Sigmoid colon (tissue), 3 donors: ENCODE measurements at regions not wholly inside any gene's neighbourhood (a gene's known extent, or its start where the extent isn't known, plus 50 kb on each side); places are given as distances from the start of the nearest gene placed in this dataset.

Experiments
- POLR2A ChIP-seq, 2 donors: fragments of 450-650 bp; IDR thresholded peaks; one replicate each; pipeline ENCODE4 v1.6.1; 2016; ENCODE audit warnings: antibody characterized with exemption in 2 of 2, mild to moderate bottlenecking in 2 of 2, moderate library complexity in 2 of 2
- TF ChIP-seq, protein P1 (sequence below), 4 experiments: fragments of 450-650 bp in 3 of 4; fragments of 200-600 bp in 1 of 4; IDR thresholded peaks; one replicate each; pipeline ENCODE4 v1.5.1; 2016 to 2019; ENCODE audit warnings: antibody characterized with exemption in 4 of 4, mild to moderate bottlenecking in 3 of 4, moderate library complexity in 2 of 4

DNA sequence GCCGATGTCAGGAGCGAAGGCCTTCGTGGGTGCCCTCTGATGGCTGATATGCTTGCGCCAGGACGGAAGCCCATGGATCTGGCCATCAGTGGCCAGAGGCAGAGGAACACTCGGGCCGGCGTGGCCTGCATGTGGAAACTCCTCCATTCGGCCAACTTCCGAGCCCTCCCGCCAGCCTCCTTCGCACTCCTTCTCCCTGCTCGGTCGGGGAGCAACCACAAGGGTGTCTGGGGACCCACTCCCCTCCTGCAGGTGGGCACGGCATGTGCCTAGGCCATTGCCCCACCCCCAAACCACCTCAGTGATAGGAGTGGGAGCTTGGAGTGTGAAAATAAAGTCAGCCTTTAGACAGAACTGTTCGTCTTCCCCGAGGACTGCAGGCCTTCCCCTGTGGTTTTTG, 231.3 kb downstream of the BCL11B start:
- TF ChIP-seq POLR2A (IDR thresholded peaks at IDR 0.05) = no peak
- TF ChIP-seq, protein P1, sequence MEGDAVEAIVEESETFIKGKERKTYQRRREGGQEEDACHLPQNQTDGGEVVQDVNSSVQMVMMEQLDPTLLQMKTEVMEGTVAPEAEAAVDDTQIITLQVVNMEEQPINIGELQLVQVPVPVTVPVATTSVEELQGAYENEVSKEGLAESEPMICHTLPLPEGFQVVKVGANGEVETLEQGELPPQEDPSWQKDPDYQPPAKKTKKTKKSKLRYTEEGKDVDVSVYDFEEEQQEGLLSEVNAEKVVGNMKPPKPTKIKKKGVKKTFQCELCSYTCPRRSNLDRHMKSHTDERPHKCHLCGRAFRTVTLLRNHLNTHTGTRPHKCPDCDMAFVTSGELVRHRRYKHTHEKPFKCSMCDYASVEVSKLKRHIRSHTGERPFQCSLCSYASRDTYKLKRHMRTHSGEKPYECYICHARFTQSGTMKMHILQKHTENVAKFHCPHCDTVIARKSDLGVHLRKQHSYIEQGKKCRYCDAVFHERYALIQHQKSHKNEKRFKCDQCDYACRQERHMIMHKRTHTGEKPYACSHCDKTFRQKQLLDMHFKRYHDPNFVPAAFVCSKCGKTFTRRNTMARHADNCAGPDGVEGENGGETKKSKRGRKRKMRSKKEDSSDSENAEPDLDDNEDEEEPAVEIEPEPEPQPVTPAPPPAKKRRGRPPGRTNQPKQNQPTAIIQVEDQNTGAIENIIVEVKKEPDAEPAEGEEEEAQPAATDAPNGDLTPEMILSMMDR (IDR thresholded peaks at IDR 0.05) = no peak
